RKO (cell line): ENCODE measurements at regions not wholly inside any gene's neighbourhood (a gene's known extent, or its start where the extent isn't known, plus 50 kb on each side); places are given as distances from the start of the nearest gene placed in this dataset.

Source experiments
- DNase-seq: peaks from one replicate; pipeline ENCODE4 v3.0.0-alpha.2; 2016; ENCODE audit warnings: low spot score

- DNase-seq = no peak
Observed at GRCh38 chr2:54392555-54393324, 63.4 kb upstream of the SPTBN1 start.

GRCh38 chr2:54394392-54394791 lies 61.7 kb upstream of the SPTBN1 start:
- DNase-seq = no peak

- no peak for DNase-seq
Observed at GRCh38 chr2:54396107-54396506, 60.0 kb upstream of the SPTBN1 start.

- no peak for DNase-seq
Observed at GRCh38 chr2:54396798-54397197, 59.3 kb upstream of the SPTBN1 start.

GRCh38 chr2:54397426-54397825 lies 58.7 kb upstream of the SPTBN1 start:
- no peak for DNase-seq

GRCh38 chr2:54401554-54401953 lies 54.6 kb upstream of the SPTBN1 start:
- no peak for DNase-seq

- peak; percentile 14 for DNase-seq
Observed at GRCh38 chr2:54402350-54402749, 53.8 kb upstream of the SPTBN1 start.

GRCh38 chr2:54403512-54404238 lies 52.5 kb upstream of the SPTBN1 start:
- no peak for DNase-seq

GRCh38 chr2:54404270-54404669 lies 51.9 kb upstream of the SPTBN1 start:
- DNase-seq = no peak

GRCh38 chr2:54406031-54406430 lies 50.1 kb upstream of the SPTBN1 start:
- DNase-seq = no peak
